ENCODE measurements at regions not wholly inside any gene's neighbourhood (a gene's known extent, or its start where the extent isn't known, plus 50 kb on each side); places are given as distances from the start of the nearest gene placed in this dataset.
A peak's percentile ranks its signal among the peaks of the same experiment; 100 is the strongest.

DNA sequence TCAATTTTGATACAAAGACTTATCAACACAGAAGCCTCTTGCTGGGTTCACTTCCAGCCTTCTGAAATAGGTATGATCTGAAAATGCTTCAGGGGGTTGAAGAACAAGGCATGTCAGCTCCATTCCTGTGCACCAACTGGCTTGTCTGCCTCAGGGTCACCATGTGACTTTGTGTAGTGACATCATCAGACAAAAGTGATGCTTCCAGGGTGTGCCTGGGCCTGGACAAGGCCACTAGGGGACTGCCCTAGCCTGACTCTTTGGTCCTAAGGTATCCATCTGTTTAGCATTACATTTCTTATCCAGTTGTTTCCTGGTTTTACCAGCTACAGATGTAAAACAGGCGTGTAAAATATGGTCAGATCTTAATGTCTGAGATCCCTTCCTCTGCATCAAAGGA lies 155.6 kb downstream of the CAND1 start:
- DNase-seq, result no peak
- intact Hi-C loops (cut with DNase I), result no loop called here
- no peak for ATAC-seq

DNA sequence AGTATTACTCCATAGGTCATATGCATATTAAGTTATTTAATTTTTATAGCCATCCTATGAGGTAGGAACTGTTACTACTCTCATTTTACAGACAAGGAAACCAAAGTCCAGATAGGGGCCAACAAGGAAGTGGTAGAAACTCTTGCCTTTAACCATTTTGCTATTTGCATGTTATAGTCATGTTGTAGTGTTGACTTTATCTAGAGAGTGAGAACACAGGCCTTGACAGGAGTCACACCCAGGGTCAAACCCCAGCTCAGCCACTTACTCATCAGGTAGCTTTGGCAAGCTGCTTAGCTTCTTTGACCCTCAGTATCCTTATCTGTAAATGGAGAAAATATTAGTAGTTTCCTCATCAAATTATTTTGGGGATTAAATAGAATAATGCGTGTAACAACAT lies 156.2 kb downstream of the CAND1 start:
- DNase-seq, result no peak
- no peak for ATAC-seq
- intact Hi-C loops (cut with DNase I), result no loop called here

DNA sequence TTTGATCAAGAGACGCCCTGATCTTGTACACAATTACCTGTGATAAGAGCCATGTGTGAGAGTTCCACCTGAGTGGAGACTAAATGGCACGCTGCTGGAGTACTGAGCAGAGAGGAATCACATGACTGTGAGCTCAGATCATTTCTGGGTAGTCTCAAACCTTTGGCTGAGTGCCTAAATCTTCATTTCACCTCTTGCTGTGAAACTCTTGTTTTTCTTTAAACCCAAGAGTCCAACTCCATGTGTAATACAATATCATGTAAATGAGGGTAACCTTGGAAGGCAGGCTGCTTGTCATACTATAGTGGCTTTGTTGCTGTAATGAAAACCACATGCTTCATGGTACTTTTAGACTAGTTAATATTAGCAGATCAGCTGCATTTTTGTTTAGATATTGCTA lies 156.9 kb downstream of the CAND1 start:
- DNase-seq (no peak), ATAC-seq (peak in 1 of 2 donors; percentile 20)
- intact Hi-C loops (cut with DNase I), result no loop called here

DNA sequence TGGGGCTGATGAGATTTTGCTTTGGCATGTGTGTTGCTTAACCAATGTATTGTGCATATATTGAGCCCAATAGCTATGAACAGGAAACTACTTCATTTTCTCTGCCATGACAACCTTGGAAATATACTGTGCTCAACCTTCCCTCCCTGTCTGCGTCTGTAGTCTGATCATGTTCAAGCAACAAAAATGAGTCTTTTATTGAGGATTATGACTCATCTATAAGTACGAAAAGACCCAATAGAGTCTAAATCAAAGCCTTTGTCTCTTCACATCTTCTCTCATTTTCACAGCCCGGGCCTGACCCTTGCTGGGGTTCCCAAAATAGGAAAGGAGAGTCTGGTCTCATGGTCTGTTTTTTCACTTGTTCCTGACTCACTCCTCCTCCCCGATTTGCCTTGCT lies 158.2 kb downstream of the CAND1 start:
- ATAC-seq, result no peak
- no peak for DNase-seq

DNA sequence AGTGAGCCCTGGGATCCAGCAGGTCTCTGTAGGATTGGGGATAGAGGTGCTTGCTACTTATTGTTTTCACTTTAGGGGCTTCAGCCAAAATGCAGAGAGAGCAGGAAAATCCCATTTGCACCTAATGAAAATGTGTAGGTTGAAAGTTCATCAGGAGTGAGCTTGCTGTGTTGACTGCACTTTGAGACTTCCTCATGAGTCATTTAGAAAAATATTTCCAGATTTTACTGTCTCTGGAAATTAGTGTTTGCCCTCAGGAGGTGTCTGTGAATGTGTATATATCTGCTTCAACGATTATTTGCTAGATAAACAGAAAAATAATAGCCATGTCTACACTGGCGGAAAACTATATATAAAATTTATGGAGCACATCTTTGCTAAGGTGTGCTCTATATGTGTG lies 159.3 kb downstream of the CAND1 start:
- no peak for ATAC-seq
- no peak for DNase-seq
- intact Hi-C loops (cut with DNase I), result no loop called here

More for the DNA sequence above, 158.2 kb downstream of the CAND1 start:
- intact Hi-C loops (cut with DNase I), result no loop called here

DNA sequence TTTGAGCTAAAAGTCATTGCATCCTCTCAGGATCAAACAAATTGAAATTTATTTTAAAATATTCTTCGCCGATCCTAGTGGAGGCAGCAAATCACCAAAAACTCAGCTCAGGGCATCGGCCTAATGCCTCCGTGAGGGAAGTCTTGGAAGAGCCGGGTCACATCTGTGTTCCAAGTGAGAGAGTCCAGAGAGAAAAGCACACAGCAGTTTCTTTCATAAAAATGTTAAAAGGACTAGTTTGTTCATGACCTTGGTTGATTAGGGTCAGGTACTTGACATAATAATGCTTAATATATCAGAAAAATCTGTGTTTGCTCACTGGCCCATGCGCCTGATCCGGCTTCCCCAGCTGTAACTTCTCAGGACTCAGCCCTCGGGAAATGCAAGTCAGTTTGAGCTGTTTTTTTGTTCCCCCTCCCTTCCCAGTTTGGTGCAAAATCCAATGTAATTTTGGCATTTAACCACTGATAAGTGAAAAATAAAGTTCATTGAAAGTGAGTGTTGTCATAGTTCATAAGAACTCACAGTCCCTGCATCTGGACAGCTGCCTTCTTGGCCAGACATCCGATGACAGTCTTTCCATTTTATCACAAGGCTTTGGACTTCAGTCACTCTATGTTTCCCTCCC lies 161.7 kb downstream of the CAND1 start:
- intact Hi-C loops (cut with DNase I), result loop anchor here in 1 of 2 donors (5.0 to 10.0 kb wide), 2 partner anchors 511 to 544 kb away; no protein-coding TSS in a partner anchor
- peak; percentile 70 for DNase-seq

DNA sequence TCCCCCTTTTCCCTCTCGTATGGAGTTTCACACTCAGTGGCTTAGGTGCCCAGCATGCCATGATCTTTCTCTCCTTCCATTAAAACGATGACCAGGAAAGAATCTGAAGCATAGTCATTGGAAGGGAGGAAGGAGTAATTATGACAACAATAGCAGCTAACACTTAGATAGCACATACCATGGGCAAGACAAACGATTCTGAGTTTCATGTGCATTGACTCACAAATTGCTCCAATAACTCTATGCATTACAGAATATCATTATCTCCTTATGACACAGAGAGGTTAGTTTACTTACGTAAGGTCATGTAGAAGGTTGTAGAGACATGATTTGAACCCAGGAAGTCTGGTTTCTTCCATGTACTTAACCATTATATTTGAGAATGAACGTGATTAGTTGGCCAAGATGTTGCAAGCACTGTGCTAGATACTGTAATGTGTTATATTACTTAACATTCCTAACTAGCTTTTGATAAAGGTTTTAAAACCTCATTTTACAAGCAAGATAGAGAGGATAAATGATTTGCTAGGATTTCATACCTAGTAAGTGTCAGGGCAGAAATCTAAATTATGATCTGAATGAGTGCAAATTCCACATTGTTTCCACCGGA lies 162.4 kb downstream of the CAND1 start:
- intact Hi-C loops (cut with DNase I), result loop anchor here in 1 of 2 donors (5.0 to 10.0 kb wide), 2 partner anchors 511 to 543 kb away; no protein-coding TSS in a partner anchor
- ATAC-seq (peak in 1 of 2 donors; percentile 6), DNase-seq (no peak)

More for the DNA sequence above, 161.7 kb downstream of the CAND1 start:
- ATAC-seq, result peak; percentile 80 to 85

DNA sequence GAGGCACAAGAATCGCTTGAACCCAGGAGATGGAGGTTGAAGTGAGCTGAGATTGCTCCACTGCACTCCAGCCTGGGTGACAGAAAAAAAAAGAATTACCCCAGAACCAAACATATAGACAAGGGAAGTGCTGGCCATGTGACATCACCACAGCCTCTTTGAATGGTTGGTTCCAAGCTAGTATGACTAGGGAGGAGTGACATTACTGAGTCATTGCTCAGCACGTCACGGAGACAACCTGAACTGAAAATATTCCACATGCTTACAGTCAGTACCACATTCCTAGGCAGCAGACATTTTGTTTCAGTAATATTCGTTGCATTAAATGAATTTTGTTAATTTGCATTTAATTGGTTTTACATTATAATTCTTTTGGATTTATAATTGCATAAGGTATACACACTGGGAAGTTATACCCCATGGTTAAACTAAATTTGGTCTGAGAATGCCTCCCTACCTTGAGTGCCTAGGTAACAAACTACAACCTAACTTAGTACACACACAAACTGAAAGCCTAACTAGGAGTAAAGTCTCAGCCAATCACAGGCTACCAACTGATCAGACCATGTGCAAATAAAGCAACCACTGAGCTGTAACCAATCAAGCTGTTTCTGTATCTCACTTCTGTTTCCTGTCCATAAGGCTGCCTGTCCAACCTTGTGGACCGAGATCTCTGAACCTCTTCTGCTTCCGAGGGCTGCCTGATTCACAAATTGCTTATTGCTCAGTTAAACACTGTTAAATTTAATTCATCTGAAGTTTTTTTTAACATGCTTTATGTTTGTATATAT lies 164.4 kb downstream of the CAND1 start:
- intact Hi-C loops (cut with DNase I), result loop anchor here in 1 of 2 donors (5.0 to 10.0 kb wide), 2 partner anchors 509 to 541 kb away; no protein-coding TSS in a partner anchor
- no peak for DNase-seq
- no peak for ATAC-seq

DNA sequence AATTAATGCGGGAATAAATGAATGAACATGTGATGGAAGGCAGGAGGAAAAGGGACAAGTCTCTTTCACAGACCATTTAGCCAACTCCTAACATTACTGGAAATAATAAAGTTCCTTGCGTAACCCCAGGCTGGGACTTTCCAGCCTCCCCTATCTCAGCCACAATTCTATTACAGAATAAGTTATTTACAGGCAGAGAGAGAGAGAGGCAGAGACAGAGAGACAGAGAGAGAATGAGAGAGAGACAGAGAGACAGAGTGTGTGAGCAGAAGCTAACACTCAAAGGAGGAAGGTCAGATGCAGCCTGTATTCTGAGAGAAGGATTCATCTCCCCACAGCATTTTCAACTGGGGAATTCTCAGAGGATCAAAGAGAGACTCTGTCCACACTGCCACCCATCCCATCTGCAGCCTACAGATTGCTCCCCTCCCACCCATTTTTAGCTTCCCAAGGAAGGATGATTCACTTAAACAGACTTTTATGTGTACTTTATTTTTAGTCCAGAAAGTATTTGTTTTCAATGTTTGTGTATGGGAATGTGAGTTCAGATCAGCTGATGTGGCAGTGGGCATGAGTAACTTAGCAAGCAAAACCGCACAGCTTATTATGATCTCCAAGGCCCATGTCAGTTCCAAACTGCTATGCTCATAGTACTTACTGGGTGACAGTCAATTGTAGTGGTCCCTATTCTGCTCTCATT lies 165.7 kb downstream of the CAND1 start:
- peak; percentile 38 to 54 for ATAC-seq
- DNase-seq, result no peak
- intact Hi-C loops (cut with DNase I), result loop anchor here in 1 of 2 donors (5.0 to 10.0 kb wide), 2 partner anchors 507 to 540 kb away; no protein-coding TSS in a partner anchor

DNA sequence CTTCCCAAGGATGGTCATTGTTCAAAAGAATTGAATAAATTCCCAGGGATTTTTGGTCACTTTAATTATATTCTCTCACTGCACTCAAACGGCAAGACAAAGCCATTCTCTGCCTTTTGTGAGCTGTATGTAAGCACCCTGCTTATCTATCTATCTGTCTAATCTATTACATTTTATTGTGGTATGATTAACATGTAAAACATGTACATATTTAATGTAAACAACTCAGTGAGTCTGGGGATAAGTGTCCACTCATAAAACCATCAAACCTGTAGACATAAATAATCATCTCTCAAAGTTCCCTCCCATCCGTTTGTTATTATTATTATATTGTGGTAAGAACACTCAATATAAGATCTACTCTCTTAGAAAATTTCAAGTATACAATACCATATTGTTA lies 167.1 kb downstream of the CAND1 start:
- intact Hi-C loops (cut with DNase I), result loop anchor here in 1 of 2 donors (10.0 kb wide), 1 partner anchor 539 kb away; no protein-coding TSS in a partner anchor
- ATAC-seq, result no peak
- no peak for DNase-seq

DNA sequence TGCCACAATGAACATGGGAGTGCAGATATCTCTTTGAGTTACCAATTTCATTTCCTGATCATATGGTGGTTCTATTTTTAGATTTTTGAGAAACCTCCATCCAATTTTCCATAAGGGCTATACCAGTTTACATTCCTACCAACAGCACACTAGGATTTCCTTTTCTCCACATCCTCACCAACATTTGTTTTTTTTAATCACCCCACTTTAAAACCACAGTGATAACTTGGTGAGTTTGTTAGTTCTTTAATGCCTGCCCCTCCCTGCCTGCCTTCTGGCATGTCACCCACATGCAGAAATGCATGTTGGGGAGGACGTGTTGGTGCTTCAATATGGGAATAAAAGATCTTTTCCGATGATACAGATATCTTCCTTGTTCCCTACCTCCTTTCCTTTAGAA lies 167.9 kb downstream of the CAND1 start:
- intact Hi-C loops (cut with DNase I), result loop anchor here in 1 of 2 donors (10.0 kb wide), 1 partner anchor 538 kb away; no protein-coding TSS in a partner anchor
- DNase-seq (no peak), ATAC-seq (no peak)

DNA sequence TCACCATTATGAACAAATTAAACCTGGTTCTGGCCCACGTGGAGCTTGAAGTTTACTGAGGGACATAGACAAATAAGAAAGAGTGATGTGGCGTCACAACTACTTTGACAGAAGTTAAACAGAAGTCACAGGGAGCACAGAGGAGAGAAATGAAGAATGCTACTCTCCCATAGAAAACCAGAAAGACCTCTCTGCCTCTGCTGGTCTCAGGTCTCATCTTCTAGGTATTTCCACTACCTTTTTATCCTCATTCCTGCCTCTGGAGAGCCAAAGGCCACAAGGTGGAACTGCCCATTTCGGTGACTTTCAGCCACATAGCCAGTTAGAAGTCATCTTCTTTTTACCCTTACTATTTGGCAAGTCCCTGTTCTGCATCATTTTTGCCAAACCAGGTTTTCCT lies 170.5 kb downstream of the CAND1 start:
- DNase-seq (no peak), ATAC-seq (no peak)
- intact Hi-C loops (cut with DNase I), result loop anchor here (5.0 to 10.0 kb wide), 4 partner anchors 85 to 535 kb away; no protein-coding TSS in a partner anchor

DNA sequence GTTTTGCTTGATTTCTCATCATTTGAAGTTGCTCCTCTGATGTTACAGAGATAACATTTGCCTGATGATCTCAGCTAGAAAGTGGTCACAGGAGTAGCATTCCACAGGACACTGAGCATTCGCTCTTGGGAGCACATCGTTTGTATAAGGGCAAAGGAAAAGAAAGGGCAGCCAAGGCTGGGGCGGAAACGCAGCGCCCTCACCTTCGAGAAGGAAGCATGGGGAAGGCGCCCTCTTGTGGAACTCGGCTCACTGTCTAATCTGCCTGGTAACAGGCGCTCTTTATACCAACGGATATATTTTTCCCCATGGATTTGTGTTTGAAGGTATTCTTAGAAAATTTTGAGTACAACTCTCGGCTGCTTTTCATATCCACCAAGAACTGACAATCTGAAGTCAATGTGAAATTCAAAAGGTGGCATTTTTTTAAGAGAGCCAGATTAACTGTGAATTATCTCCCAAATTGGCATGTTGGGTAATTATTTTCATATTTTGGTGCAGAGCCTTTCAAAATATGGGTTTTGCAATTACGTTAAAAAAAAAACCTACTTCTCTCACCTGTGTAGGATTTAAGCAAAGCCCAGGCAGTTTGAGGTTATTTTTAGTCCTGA lies 172.7 kb downstream of the CAND1 start:
- DNase-seq (peak; percentile 89), ATAC-seq (peak; percentile 96 to 98)
- intact Hi-C loops (cut with DNase I), result loop anchor here (5.0 to 10.0 kb wide), 3 partner anchors 87 to 503 kb away; no protein-coding TSS in a partner anchor

DNA sequence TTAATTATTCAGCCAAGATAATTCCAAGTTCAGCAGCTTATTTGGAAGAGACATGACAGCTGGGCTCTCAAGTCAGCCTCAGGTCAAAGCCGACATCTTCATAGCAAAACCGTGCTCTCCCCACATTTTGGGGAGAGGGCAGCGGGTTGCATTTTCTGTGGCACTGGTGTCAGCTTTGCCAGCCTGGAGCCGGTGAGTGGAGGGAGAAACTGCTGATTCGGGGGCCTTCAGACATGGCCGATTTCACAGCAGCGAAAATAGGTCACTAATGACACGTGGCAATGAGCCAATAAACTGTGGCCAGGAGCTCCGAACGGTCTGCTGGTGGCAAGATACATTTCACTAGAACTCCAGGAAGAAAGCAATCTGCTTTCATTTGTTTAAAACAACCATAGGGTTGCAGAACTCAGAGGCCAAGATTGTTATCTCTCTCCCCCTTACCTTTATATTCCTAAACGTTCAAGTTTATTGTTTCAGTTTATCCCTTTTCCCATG lies 173.2 kb downstream of the CAND1 start:
- intact Hi-C loops (cut with DNase I), result loop anchor here (5.0 to 10.0 kb wide), 3 partner anchors 88 to 502 kb away; no protein-coding TSS in a partner anchor
- DNase-seq, result no peak
- ATAC-seq, result peak; percentile 46 to 69

DNA sequence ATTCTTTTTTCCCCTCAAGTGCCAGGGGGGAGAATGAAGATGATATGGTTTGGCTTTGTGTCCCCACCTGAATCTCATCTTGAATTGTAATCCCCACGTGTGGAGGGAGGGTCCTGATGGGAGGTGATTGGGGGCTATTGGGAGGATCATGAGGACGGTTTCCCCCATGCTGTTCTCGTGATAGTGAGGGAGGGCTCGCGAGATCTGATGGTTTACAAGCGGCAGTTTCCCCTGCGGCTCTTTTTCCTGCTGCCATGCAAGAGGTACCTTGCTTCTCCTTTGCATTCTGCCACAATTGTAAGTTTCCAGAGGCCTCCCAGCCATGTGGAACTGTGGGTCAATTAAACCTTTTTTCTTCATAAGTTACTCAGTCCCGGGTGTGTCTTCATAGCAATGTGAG lies 173.7 kb downstream of the CAND1 start:
- intact Hi-C loops (cut with DNase I), result loop anchor here (5.0 to 10.0 kb wide), 3 partner anchors 88 to 502 kb away; no protein-coding TSS in a partner anchor
- no peak for ATAC-seq
- DNase-seq, result no peak

DNA sequence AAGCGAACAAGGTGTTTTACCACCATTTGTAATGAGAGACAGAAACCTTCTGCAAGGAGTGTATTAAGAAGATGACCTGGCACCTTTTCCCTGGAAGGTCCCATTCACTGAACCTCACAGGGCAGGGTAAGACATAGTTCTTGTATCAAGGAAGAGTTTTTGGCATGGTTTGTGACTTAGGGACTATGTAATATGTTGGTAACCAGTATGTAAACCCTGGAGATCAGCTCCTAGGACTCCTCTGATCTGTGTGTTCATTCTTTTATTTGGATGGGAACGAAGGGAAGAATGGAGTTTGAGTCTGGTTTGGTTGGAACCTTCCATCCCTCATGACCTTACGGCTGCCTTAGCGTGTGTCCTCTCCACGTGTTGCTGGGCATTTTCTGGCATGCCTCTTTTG lies 175.4 kb downstream of the CAND1 start:
- intact Hi-C loops (cut with DNase I), result loop anchor here (5.0 to 10.0 kb wide), 3 partner anchors 90 to 500 kb away; no protein-coding TSS in a partner anchor
- no peak for DNase-seq
- ATAC-seq, result no peak

DNA sequence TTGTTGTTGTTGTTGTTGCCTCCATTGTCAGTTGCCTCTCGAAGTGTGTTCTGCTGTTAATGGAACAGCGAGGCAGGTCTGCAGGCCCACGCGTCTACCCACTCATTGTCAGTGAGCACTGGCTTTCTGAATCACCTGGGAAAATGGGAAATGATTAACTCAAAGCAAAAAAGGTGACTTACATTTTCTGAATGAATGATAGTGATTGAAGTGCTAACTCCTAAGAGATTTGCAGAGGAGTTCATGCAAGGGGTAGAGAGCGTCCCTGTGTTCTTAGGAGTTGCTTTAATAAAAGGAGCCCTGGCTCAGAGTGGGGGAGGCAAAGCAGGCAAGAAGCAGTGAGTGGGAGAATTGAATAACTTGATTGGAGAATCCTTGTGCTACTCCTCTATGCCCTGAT lies 177.6 kb downstream of the CAND1 start:
- no peak for DNase-seq
- no peak for ATAC-seq
- intact Hi-C loops (cut with DNase I), result loop anchor here (5.0 to 10.0 kb wide), 3 partner anchors 92 to 498 kb away; no protein-coding TSS in a partner anchor

DNA sequence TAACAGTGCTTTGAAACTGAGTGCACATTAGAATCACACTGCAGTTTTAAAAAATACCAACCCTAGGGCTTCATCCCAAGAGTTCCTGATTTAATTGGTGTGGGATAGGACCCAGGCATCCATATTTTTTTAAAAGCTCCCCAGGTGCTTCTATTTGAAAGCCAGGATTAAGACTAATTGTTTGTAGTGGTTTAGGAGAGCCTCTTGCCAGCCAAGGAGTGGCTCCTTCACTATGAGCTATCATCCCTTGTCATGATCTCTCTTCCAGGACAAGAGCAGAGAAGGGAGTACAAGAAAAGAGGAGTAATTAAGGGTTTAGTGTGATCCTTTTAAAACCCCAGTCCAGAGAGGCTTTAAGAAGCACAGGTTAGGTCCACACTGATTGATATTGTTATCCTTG lies 178.0 kb downstream of the CAND1 start:
- DNase-seq, result no peak
- ATAC-seq, result no peak
- intact Hi-C loops (cut with DNase I), result loop anchor here (5.0 to 10.0 kb wide), 3 partner anchors 92 to 498 kb away; no protein-coding TSS in a partner anchor

Measured in left cardiac atrium (tissue), 4 donors.